Spleen (tissue), 11 donors: ENCODE measurements at regions not wholly inside any gene's neighbourhood (a gene's known extent, or its start where the extent isn't known, plus 50 kb on each side); places are given as distances from the start of the nearest gene placed in this dataset.
"Not testable (repeated sequence)": the region's sequence is repeated elsewhere in the genome, so short reads cannot be mapped to it uniquely, and the experiment has no call there.

Source experiments
- DNase-seq: peaks from one replicate; pipeline ENCODE4 v3.0.0-alpha.2; 2020
- H3K27ac ChIP-seq, 8 donors: fragments of 200-600 bp; sonication (generic) in 7 of 8; 1 replicate in 4 of 8; 2 replicates in 4 of 8; pipeline versions ENCODE4 v1.5.0 to v1.8.0; 2016 to 2021; ENCODE audit warnings: inconsistent platforms in 4 of 8, mild to moderate bottlenecking in 4 of 8, moderate library complexity in 1 of 8
- H3K27me3 ChIP-seq, 7 donors: fragments of 200-600 bp; sonication (generic) in 6 of 7; replicated peaks in 1 of 7; 1 replicate in 4 of 7; 2 replicates in 3 of 7; pipeline versions ENCODE4 v1.5.0 to v1.8.0; 2016 to 2021; ENCODE audit warnings: inconsistent platforms in 3 of 7, mild to moderate bottlenecking in 1 of 7
- H3K36me3 ChIP-seq, 6 donors: fragments of 200-600 bp; sonication (generic) in 5 of 6; 1 replicate in 4 of 6; 2 replicates in 2 of 6; pipeline versions ENCODE4 v1.5.0 to v1.8.0; 2016 to 2021; ENCODE audit warnings: inconsistent platforms in 2 of 6
- H3K4me1 ChIP-seq, 6 donors: fragments of 200-600 bp; sonication (generic) in 5 of 6; 1 replicate in 3 of 6; 2 replicates in 3 of 6; pipeline versions ENCODE4 v1.5.0 to v1.8.0; 2016 to 2021; ENCODE audit warnings: inconsistent platforms in 3 of 6
- H3K4me3 ChIP-seq, 8 donors: fragments of 200-600 bp; sonication (generic) in 7 of 8; 1 replicate in 4 of 8; 2 replicates in 4 of 8; pipeline versions ENCODE4 v1.5.0 to v1.8.0; 2016 to 2021; ENCODE audit warnings: inconsistent platforms in 4 of 8, mild to moderate bottlenecking in 4 of 8, moderate library complexity in 2 of 8
- H3K9me3 ChIP-seq, 8 donors: fragments of 200-600 bp; sonication (generic) in 7 of 8; 1 replicate in 4 of 8; 2 replicates in 4 of 8; pipeline versions ENCODE4 v1.5.0 to v1.8.0; 2016 to 2021; ENCODE audit warnings: inconsistent platforms in 4 of 8
- POLR2A ChIP-seq, 3 donors: fragments of 450-650 bp; IDR thresholded peaks; one replicate each; pipeline ENCODE4 v1.5.1; 2017; ENCODE audit warnings: antibody characterized with exemption in 3 of 3, mild to moderate bottlenecking in 1 of 3
- POLR2AphosphoS5 ChIP-seq, 3 donors: sonication (generic); formaldehyde crosslinking; IDR thresholded peaks; one replicate each; pipeline ENCODE4 v1.5.1; 2017; ENCODE audit warnings: antibody characterized with exemption in 3 of 3
- WGBS, 5 donors: extraction: QIAGEN DNeasy Blood & Tissue Kit in 3 of 5; methylation state at CpG; one replicate each; pipeline versions ENCODE4 v1.1.5 to v1.1.7; 2013 to 2018; 5-methylcytosine and 5-hydroxymethylcytosine counted together
- intact Hi-C: fragments of 100-400 bp; cut with DNase I; formaldehyde crosslinking; loops from one replicate; pipeline ENCODE4 v1.15.0; 2023; ENCODE audit warnings: low total_unique reads
- TF ChIP-seq, protein P1 (sequence below), 11 experiments: fragments of 200-600 bp in 7 of 11; fragments of 450-650 bp in 4 of 11; sonication (generic) in 4 of 11; IDR thresholded peaks in 8 of 11; conservative IDR thresholded peaks in 3 of 11; 1 replicate in 7 of 11; 2 replicates in 4 of 11; pipeline versions ENCODE4 v1.4.0 to v1.8.0; 2016 to 2021; ENCODE audit warnings: antibody characterized with exemption in 11 of 11, inconsistent platforms in 4 of 11, mild to moderate bottlenecking in 1 of 11
- donor health status: healthy with polysubstance abuse.
- donor health status: DM: no; HTN: no; CAD: no; lungs with moderate emphysema.
- donor health status: DM: no; HTN: no; CAD: no.
- donor health status: Bipolar disorder and iron deficiency.
- donor health status: healthy.
- donor health status: DM: no; HTN: no; CAD: no.
- donor health status: DM: yes; HTN: yes; CAD: no.

DNA sequence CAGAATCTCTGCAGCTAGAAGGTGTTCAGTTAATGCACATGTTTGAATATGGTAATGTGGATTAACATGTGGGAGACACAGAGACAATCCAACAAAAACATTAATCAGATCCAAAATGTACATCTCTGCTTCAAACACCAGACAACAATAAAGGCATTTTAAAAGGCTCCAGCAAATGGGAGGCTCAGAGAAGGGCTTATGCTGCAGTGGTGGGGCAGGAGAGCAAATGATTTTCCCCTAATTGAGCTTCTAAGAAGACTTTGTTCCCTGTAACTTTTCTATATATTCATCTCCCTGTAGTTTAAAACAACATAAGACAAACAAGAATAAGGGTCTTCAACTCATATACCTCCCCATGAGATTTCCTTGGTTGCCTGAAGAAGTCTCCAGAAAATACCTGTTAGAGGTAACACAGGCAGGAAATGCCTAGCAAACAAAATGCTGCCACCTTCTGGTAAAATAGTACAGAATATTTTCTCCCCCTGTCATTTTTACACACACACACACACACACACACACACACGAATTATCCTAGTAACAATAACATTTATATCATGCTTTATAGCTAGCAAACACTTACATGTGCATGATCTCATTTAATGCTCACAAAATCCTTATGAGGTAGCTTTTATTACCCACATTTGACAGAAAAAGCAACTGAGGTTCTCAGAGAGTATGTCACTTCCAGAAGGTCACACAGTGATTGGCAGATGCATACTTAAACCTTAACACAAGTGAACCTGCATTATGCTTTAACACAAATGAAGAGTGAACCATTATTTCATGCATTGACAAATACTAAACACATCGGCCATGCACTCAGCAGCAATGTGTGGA is 123.4 kb upstream of the MB21D2 start:
- peaks cover 0 to 8% (median 2%) of the 10 kb centered on the region in 8 donors for H3K9me3 ChIP-seq
- intact Hi-C loops = loop anchor here (2.0 to 10.0 kb wide), 2 partner anchors 224 to 534 kb away; no protein-coding TSS in a partner anchor
- no peaks in the 10 kb centered on the region for H3K4me1 ChIP-seq
- H3K36me3 ChIP-seq = no peaks in the 10 kb centered on the region
- no peaks in the 10 kb centered on the region for H3K27me3 ChIP-seq
- TF ChIP-seq POLR2A (IDR thresholded peaks at IDR 0.05) (no peak), POLR2AphosphoS5 (IDR thresholded peaks at IDR 0.05) (no peak)
- TF ChIP-seq, protein P1, sequence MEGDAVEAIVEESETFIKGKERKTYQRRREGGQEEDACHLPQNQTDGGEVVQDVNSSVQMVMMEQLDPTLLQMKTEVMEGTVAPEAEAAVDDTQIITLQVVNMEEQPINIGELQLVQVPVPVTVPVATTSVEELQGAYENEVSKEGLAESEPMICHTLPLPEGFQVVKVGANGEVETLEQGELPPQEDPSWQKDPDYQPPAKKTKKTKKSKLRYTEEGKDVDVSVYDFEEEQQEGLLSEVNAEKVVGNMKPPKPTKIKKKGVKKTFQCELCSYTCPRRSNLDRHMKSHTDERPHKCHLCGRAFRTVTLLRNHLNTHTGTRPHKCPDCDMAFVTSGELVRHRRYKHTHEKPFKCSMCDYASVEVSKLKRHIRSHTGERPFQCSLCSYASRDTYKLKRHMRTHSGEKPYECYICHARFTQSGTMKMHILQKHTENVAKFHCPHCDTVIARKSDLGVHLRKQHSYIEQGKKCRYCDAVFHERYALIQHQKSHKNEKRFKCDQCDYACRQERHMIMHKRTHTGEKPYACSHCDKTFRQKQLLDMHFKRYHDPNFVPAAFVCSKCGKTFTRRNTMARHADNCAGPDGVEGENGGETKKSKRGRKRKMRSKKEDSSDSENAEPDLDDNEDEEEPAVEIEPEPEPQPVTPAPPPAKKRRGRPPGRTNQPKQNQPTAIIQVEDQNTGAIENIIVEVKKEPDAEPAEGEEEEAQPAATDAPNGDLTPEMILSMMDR (IDR thresholded peaks at IDR 0.05 in 8 of 11, conservative IDR thresholded peaks at IDR 0.05 in 3 of 11) = peak in 6 of 11 experiments; percentile 24 to 69 (median 40)
- 39 to 50% (median 41%) methylated on average over 2 of the region's 2 CpGs for WGBS, 5 donors
- DNase-seq = no peak
- no peak overlapping the region for H3K27ac ChIP-seq
- no peak overlapping the region for H3K4me3 ChIP-seq

DNA sequence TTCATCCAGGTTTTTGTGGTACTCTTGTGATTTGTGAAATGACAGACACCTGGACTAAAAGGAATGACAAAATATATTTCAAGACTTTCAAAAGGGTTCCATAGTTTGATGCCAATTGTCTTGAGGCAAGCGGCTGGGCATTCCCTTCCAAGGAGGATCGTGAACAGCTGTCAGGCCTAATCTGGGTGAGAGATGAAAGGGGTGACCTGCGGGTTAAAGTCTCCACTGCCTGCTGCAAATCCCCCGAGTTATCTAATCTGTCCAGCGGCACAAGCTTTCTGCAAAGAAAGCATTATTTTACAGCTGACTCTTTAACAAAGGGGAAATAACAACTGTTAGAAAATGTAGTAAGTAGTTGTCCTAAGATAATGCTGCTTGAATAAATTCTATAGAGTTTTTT is 128.7 kb upstream of the MB21D2 start:
- WGBS, 5 donors = 57 to 68% (median 66%) methylated on average over 5 of the region's 5 CpGs
- no peaks in the 10 kb centered on the region for H3K27me3 ChIP-seq
- H3K4me3 ChIP-seq = no peak overlapping the region
- no peaks in the 10 kb centered on the region for H3K9me3 ChIP-seq
- H3K36me3 ChIP-seq = no peaks in the 10 kb centered on the region
- no peak overlapping the region for H3K27ac ChIP-seq
- TF ChIP-seq POLR2A (IDR thresholded peaks at IDR 0.05) (no peak), POLR2AphosphoS5 (IDR thresholded peaks at IDR 0.05) (no peak)
- TF ChIP-seq, protein P1 (IDR thresholded peaks at IDR 0.05 in 8 of 11, conservative IDR thresholded peaks at IDR 0.05 in 3 of 11) = no peak
- intact Hi-C loops = loop anchor here (10.0 kb wide), 1 partner anchor 528 kb away; no protein-coding TSS in a partner anchor
- no peak for DNase-seq
- H3K4me1 ChIP-seq = no peaks in the 10 kb centered on the region

DNA sequence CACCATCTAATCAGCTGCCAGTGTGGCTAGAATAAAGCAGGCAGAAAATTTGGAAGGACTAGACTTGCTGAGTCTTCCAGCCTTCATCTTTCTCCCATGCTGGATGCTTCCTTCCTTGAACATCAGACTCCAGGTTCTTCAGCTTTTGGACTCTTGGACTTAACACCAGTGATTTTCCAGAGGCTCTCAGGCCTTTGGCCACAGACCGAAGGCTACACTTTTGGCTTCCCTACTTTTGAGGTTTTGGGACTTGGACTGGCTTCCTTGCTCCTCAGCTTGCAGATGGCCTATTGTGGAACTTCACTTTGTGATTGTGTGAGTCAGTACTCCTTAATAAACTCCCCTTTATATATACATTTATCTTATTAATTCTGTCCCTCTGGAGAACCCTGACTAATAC is 129.8 kb upstream of the MB21D2 start:
- intact Hi-C loops = loop anchor here (10.0 kb wide), 1 partner anchor 527 kb away; no protein-coding TSS in a partner anchor
- not testable (repeated sequence) for H3K27ac ChIP-seq, DNase-seq, H3K36me3 ChIP-seq, H3K4me1 ChIP-seq, H3K27me3 ChIP-seq, H3K4me3 ChIP-seq, H3K9me3 ChIP-seq
- whole genome bisulfite sequencing, 5 donors = 0 to 88% (median 61%) methylated on average over 1 of the region's 1 CpG

DNA sequence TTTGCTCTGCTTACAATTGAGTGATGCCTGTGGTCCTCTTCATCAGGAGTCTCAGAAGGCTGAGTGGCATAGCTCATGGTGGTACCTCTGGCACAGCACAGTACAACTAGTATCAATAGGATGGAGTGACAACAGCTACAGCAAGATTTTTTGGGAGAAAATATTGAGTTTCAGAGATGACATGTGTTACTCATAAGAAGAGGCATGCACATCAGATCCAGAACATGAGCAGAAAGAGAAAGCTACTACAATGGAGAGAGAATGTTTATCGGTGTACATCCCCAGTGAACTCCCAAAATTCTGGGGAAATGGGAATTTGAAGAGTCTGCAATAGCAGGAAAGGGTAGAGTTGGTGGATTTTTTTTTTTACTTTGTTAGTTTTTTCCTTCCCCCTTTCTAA is 130.5 kb upstream of the MB21D2 start:
- H3K27ac ChIP-seq = no peak overlapping the region
- WGBS, 5 donors = 66 to 93% (median 78%) methylated on average over 1 of the region's 1 CpG
- no peak overlapping the region for H3K4me3 ChIP-seq
- no peaks in the 10 kb centered on the region for H3K27me3 ChIP-seq
- TF ChIP-seq POLR2AphosphoS5 (IDR thresholded peaks at IDR 0.05) = no peak
- TF ChIP-seq POLR2A (IDR thresholded peaks at IDR 0.05) = no peak
- TF ChIP-seq, protein P1 (IDR thresholded peaks at IDR 0.05 in 8 of 11, conservative IDR thresholded peaks at IDR 0.05 in 3 of 11) = no peak
- no peaks in the 10 kb centered on the region for H3K9me3 ChIP-seq
- intact Hi-C loops = loop anchor here (10.0 kb wide), 1 partner anchor 527 kb away; no protein-coding TSS in a partner anchor
- H3K4me1 ChIP-seq = no peaks in the 10 kb centered on the region
- H3K36me3 ChIP-seq = no peaks in the 10 kb centered on the region
- DNase-seq = no peak
